ENCODE measurements at regions not wholly inside any gene's neighbourhood (a gene's known extent, or its start where the extent isn't known, plus 50 kb on each side); places are given as distances from the start of the nearest gene placed in this dataset.
A peak's percentile ranks its signal among the peaks of the same experiment; 100 is the strongest.

DNA sequence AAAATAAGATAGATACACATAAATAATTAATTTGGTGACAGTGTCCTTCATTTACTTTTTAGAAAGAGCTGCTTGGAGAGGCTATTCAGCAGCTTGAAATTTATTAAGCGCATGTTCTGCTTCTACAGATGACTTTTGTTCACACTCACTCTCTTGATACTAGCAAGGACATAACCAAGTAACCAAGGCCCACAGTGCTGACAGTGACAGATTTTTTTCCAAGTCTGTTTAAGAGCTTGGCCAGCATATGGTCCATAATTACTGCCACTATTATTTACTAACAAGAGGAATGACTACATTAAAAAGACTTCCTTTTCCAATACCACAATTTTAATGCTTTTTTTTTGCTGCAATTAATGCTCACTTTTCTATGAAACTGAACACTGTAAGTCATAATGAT is 673.7 kb upstream of the MIR17HG start:
- no peak for DNase-seq (ENCODE audit: low read depth)
- no peak overlapping the region for H3K4me3 ChIP-seq (replicated peaks; ENCODE audit: low read depth, low read length)
- TF ChIP-seq, protein P1, sequence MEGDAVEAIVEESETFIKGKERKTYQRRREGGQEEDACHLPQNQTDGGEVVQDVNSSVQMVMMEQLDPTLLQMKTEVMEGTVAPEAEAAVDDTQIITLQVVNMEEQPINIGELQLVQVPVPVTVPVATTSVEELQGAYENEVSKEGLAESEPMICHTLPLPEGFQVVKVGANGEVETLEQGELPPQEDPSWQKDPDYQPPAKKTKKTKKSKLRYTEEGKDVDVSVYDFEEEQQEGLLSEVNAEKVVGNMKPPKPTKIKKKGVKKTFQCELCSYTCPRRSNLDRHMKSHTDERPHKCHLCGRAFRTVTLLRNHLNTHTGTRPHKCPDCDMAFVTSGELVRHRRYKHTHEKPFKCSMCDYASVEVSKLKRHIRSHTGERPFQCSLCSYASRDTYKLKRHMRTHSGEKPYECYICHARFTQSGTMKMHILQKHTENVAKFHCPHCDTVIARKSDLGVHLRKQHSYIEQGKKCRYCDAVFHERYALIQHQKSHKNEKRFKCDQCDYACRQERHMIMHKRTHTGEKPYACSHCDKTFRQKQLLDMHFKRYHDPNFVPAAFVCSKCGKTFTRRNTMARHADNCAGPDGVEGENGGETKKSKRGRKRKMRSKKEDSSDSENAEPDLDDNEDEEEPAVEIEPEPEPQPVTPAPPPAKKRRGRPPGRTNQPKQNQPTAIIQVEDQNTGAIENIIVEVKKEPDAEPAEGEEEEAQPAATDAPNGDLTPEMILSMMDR (IDR thresholded peaks at IDR 0.05; ENCODE audit: low read length, missing control alignments): no peak

DNA sequence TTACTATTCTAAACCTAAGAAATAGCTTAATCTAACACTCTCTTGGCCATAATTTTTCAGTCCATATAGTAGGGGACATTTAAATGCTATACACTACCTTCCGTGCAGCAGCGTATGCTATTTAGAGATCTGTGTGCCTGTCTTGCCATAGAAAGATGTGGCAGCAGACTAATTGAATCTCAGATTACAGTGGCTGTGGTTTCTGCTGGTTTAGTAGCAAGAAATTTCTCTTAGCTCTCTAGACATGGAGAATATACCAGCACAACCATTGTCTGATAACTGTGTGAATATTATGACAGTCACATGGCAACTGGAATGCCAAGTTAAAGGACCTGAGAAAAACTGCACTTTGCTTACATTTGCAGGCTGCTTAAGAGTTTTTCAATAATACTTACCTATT is 672.4 kb upstream of the MIR17HG start:
- TF ChIP-seq, protein P1 (IDR thresholded peaks at IDR 0.05; ENCODE audit: low read length, missing control alignments): no peak
- DNase-seq (ENCODE audit: low read depth): no peak
- H3K4me3 ChIP-seq (replicated peaks; ENCODE audit: low read depth, low read length): no peak overlapping the region

DNA sequence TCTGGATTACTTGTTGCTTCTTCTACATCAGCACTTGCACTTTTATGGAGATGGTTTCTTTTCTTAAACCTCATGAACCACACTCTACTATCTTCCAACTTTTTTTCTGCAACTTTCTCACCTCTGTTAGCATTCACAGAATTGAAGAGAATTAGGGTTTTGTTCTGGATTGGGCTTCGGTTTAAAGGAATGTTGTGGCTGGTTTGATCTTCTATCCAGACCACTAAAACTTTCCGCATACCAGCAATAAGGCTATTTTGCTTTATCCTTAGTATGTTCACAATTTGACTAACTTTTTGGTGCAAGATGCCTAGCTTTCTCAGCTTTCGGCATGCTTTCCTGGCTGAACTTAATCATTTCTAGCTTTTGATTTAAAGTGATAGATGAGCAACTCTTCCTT is 666.7 kb upstream of the MIR17HG start:
- TF ChIP-seq, protein P1 (IDR thresholded peaks at IDR 0.05; ENCODE audit: low read length, missing control alignments): no peak
- DNase-seq (ENCODE audit: low read depth): no peak

DNA sequence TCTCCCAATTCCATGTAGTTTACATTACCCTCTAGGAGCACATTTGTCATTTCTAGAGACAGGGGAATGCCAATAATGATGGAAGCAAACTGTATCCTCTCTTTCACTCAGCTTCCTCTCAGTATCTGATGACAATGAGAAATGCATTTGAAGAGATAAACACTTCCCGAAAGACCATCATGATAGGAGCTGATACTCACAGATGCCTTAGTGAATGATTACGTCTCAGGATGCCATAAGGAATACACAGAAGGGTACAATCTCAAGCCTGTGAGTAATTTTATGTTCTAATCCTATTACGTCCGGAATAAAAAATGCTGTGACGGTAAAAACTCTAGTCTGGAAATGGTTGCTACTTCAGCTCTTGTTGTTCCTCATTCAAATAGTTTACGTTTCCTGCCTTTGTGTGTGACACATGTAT is 663.8 kb upstream of the MIR17HG start:
- TF ChIP-seq, protein P1 (IDR thresholded peaks at IDR 0.05; ENCODE audit: low read length, missing control alignments): no peak
- no peak overlapping the region for H3K4me3 ChIP-seq (replicated peaks; ENCODE audit: low read depth, low read length)
- peak; percentile 77 for DNase-seq (ENCODE audit: low read depth)

More for the DNA sequence above, 666.7 kb upstream of the MIR17HG start:
- H3K4me3 ChIP-seq (replicated peaks; ENCODE audit: low read depth, low read length): no peak overlapping the region

DNA sequence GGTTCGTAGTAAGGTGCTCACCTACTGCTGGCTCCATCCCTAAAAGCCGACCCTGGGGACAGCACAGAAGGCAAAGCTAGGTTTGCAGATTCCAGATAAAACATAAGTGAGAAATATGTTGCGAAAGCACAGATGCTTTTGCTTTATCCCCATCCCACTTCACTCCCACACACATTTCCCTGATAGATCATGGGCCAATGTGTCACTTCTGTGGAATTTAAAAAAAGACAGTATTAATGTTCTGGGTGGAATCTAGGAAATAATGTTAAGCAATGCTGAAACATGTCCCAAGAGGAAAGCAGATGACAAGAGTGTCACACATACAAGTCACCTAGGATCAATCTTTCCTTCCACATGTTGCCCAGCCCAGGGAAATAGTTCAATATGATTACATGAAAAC is 661.0 kb upstream of the MIR17HG start:
- no peak overlapping the region for H3K4me3 ChIP-seq (replicated peaks; ENCODE audit: low read depth, low read length)
- peak; percentile 95 for DNase-seq (ENCODE audit: low read depth)
- TF ChIP-seq, protein P1 (IDR thresholded peaks at IDR 0.05; ENCODE audit: low read length, missing control alignments): no peak

DNA sequence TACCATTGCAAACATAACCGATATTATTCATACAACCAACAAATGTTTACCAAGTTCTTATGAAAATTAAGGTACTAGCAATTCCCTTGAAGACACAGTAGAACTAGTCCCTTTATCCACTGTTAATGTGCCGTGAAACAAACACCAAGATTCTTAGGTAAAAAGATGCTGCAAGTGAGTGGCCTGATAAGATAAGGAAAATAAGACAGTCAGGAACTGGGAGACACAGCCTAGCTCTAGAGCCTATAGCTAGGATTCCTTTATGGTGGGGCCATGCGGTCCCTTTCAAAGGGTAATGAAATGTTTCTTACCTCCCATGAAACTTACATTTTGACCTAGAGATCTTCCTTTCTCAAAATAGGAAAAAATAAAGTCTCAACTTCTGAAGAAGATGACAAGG is 658.4 kb upstream of the MIR17HG start:
- no peak for DNase-seq (ENCODE audit: low read depth)
- H3K4me3 ChIP-seq (replicated peaks; ENCODE audit: low read depth, low read length): no peak overlapping the region
- TF ChIP-seq, protein P1 (IDR thresholded peaks at IDR 0.05; ENCODE audit: low read length, missing control alignments): no peak

DNA sequence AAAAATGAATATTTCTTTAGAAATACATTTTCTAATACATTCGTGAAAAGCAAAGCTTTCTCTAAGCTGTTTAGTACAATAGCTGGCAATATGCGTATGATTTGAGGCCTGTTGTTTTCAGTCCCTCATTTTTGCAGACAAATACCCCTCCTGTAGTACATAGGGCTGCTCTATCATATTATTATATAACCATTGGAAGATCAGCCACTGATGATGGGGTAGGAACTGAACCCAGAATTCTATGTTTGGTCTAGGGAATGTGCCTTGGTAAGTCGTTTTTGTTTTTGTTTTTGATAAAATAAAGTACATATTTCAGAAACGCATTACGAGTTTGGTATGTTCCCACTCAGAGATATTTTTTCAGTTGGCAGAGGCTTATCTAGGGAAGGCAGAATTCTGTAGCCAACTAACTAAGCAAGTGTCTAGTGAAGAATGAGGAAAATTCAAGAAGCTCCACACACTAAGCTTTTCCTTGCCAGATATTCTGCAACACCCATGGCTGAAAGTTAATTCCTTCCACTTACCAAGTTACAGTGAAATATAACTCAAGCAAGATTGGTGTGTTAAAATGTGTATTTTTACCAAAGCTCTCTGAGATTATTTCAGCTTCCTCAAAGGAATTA is 656.9 kb upstream of the MIR17HG start:
- no peak overlapping the region for H3K4me3 ChIP-seq (replicated peaks; ENCODE audit: low read depth, low read length)
- TF ChIP-seq, protein P1 (IDR thresholded peaks at IDR 0.05; ENCODE audit: low read length, missing control alignments): no peak
- DNase-seq (ENCODE audit: low read depth): peak; percentile 93
